GM10266 (cell line): ENCODE measurements at regions not wholly inside any gene's neighbourhood (a gene's known extent, or its start where the extent isn't known, plus 50 kb on each side); places are given as distances from the start of the nearest gene placed in this dataset.
"Not testable (repeated sequence)": the region's sequence is repeated elsewhere in the genome, so short reads cannot be mapped to it uniquely, and the experiment has no call there.

Source experiments
- DNase-seq: peaks from one replicate; pipeline ENCODE4 v3.0.0; 2012; ENCODE audit errors: extremely low spot score
- TF ChIP-seq, protein P1 (sequence below): IDR thresholded peaks from 2 replicates; pipeline ENCODE4 v1.5.1; 2012; ENCODE audit warnings: mild to moderate bottlenecking, low read depth; ENCODE audit not compliant: control insufficient read depth, insufficient read depth; ENCODE audit errors: missing control alignments

GRCh38 chrX:35221391-35221790 lies 278.8 kb downstream of the FAM47B start:
- DNase-seq = not testable (repeated sequence)

DNA sequence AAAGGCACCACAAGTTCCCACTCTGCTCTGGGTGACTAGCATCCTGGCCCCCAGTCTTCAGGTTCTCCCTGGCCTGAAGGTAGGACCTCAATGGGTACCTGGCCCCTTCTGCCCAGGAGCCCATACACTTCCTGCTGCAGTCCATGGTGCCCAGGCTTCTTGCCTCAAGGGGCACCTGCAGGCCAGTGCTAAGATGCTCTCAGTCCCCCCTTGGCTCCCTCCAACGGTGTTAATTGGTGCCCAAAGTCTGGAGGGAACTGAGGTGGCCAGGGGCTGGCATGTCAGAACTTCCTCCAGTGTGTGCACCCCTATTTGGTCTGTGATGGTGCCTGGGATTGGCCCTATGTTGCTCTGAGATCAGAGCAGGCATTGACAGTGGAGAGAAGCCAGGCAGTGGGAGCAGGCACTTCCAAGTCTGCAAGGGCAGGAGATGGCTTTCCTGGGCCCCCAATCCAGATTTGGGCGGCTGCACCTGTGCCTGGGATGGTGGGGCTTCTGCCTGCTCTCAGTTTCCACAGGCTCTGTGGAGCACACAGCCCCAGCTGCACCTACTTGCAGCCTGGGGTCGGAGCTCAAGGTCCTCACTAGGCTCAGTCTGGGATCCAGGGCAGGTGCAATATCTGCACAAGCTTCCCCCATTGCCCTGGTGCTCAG lies 301.6 kb downstream of the FAM47B start:
- no peak for DNase-seq
- TF ChIP-seq, protein P1, sequence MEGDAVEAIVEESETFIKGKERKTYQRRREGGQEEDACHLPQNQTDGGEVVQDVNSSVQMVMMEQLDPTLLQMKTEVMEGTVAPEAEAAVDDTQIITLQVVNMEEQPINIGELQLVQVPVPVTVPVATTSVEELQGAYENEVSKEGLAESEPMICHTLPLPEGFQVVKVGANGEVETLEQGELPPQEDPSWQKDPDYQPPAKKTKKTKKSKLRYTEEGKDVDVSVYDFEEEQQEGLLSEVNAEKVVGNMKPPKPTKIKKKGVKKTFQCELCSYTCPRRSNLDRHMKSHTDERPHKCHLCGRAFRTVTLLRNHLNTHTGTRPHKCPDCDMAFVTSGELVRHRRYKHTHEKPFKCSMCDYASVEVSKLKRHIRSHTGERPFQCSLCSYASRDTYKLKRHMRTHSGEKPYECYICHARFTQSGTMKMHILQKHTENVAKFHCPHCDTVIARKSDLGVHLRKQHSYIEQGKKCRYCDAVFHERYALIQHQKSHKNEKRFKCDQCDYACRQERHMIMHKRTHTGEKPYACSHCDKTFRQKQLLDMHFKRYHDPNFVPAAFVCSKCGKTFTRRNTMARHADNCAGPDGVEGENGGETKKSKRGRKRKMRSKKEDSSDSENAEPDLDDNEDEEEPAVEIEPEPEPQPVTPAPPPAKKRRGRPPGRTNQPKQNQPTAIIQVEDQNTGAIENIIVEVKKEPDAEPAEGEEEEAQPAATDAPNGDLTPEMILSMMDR = no peak

GRCh38 chrX:35244796-35245508 lies 302.4 kb downstream of the FAM47B start:
- TF ChIP-seq, protein P1 = no peak
- DNase-seq = no peak

DNA sequence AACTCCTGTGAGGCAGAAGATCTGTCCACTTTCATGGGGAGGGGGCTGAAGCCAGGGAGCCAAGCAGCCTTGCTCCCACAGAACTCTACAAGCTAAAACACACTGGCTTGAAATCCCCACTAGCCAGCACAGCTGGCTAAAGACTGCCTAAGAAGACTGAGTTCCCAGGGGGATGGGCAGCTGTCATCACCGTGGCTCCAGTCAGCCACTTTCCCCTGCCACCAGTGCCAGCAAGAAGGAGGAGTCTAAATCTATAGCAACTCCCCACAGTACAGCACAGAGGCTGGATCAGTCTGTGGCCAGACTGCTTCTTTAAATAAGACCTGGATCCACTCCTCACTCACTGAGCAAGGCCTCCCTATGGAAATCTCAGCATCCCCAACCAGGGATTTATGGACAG lies 308.6 kb downstream of the FAM47B start:
- TF ChIP-seq, protein P1 = no peak
- DNase-seq = no peak

- DNase-seq = no peak
Observed at GRCh38 chrX:35276115-35276514, 333.5 kb downstream of the FAM47B start.

GRCh38 chrX:35285289-35285962 lies 342.8 kb downstream of the FAM47B start:
- TF ChIP-seq, protein P1 = no peak
- no peak for DNase-seq

More at GRCh38 chrX:35276115-35276514, 333.5 kb downstream of the FAM47B start:
- TF ChIP-seq, protein P1 = no peak

- TF ChIP-seq, protein P1 = no peak
- no peak for DNase-seq
Observed at GRCh38 chrX:35288657-35289056, 346.1 kb downstream of the FAM47B start.
